ENCODE measurements at regions not wholly inside any gene's neighbourhood (a gene's known extent, or its start where the extent isn't known, plus 50 kb on each side); places are given as distances from the start of the nearest gene placed in this dataset.

- CTCF ChIA-PET = no interaction called here
- POLR2A ChIA-PET (ENCODE audit: unreplicated experiment) = no interaction called here
- BruUV-seq (replicated peaks) = no TSS peak
Observed at GRCh38 chr7:113460067-113460466, 341.7 kb upstream of the SMIM30 start.

More at GRCh38 chr7:113460067-113460466, 341.7 kb upstream of the SMIM30 start:
- Histone ChIP-seq H3K14ac (replicated peaks; ENCODE audit: low read depth, low read length) (no peak overlapping the region), H4K5ac (ENCODE audit: low read depth, low read length) (no peak overlapping the region), H3K56ac (ENCODE audit: extremely low read depth, insufficient read depth, low read length) (no peak overlapping the region), H4K8ac (ENCODE audit: low read depth in 2 of 2, low read length in 2 of 2) (no peak overlapping the region), H4K91ac (ENCODE audit: insufficient read depth, low read depth, low read length) (no peak overlapping the region), H3K4me1 (ENCODE audit: control insufficient read depth, insufficient read depth, low read length) (no peaks in the 10 kb centered on the region), H3K36me3 (ENCODE audit: control insufficient read depth, insufficient read depth, low read length) (no peaks in the 10 kb centered on the region), H2AK9ac (replicated peaks; ENCODE audit: low read depth, low read length, poor library complexity) (no peak overlapping the region), H2AK5ac (ENCODE audit: low read depth, low read length) (no peak overlapping the region), H3K27me3 (ENCODE audit: control insufficient read depth, insufficient read depth, low read length) (no peaks in the 10 kb centered on the region), H3K4me2 (ENCODE audit: low read depth, low read length) (no peak overlapping the region), H3K27ac (ENCODE audit: insufficient read depth, low read length) (no peak overlapping the region), H3K9ac (ENCODE audit: low read depth, low read length) (no peak overlapping the region), H3K23ac (ENCODE audit: low read depth, low read length) (no peak overlapping the region), H2BK15ac (ENCODE audit: low read depth, low read length) (no peak overlapping the region), H3K4ac (ENCODE audit: low read depth, low read length) (no peak overlapping the region), H2AFZ (replicated peaks; ENCODE audit: low read length, poor library complexity) (no peak overlapping the region), H4K20me1 (ENCODE audit: insufficient read depth, low read length) (no peaks in the 10 kb centered on the region), H2BK5ac (ENCODE audit: low read depth, low read length, poor library complexity, severe bottlenecking) (no peak overlapping the region), H3K79me1 (ENCODE audit: low read depth in 1 of 2, low read length in 2 of 2) (no peaks in the 10 kb centered on the region), H2BK20ac (ENCODE audit: low read depth, low read length) (no peak overlapping the region), H3K9me3 (ENCODE audit: control insufficient read depth, insufficient read depth, low read length) (no peaks in the 10 kb centered on the region), H3K4me3 (ENCODE audit: insufficient read depth, low read depth, low read length) (no peak overlapping the region), H3K9me1 (ENCODE audit: insufficient read depth, low read length) (no peaks in the 10 kb centered on the region), H3K18ac (ENCODE audit: low read depth, low read length) (no peak overlapping the region), H2BK120ac (ENCODE audit: low read depth, low read length) (no peak overlapping the region)
- intact Hi-C loops (cut with micrococcal nuclease) = loop anchor here (10.0 kb wide), 1 partner anchor 215 kb away; no protein-coding TSS in a partner anchor
- ATAC-seq (ENCODE audit: low read depth) (no peak), DNase-seq (no peak)
- in situ Hi-C loops (cut with MboI; ENCODE audit: low sequenced_read_pairs) = no loop called here
- no CpG with 5 or more reads among the region's 5 CpGs for WGBS, 2 experiments (ENCODE audit: extremely low coverage in 2 of 2, insufficient read length in 1 of 2)
- TF ChIP-seq RFX5 (IDR thresholded peaks at IDR 0.05; ENCODE audit: low read depth, low read length) (no peak), CTCF (conservative IDR thresholded peaks at IDR 0.05; ENCODE audit: low read depth, low read length) (no peak)
- dilution Hi-C loops (cut with HindIII; ENCODE audit: low sequenced_read_pairs, unreplicated experiment) = no loop called here

Data from IMR-90 (cell line).